ENCODE measurements at regions not wholly inside any gene's neighbourhood (a gene's known extent, or its start where the extent isn't known, plus 50 kb on each side); places are given as distances from the start of the nearest gene placed in this dataset.

GRCh38 chr1:50342525-50342924, 80.7 kb downstream of the DMRTA2 start:
- TF ChIP-seq POLR2AphosphoS5 (IDR thresholded peaks at IDR 0.05; ENCODE audit: borderline replicate concordance, low read depth, low read length) = no peak
- TF ChIP-seq EZH2 (IDR thresholded peaks at IDR 0.05) = no peak
- TF ChIP-seq FOXP2 (optimal IDR thresholded peaks at IDR 0.05; ENCODE audit: control extremely low read depth, extremely low read length, insufficient read depth) = no peak

Data from SK-N-MC (cell line).